KOPT-K1 (cell line): ENCODE measurements at regions not wholly inside any gene's neighbourhood (a gene's known extent, or its start where the extent isn't known, plus 50 kb on each side); places are given as distances from the start of the nearest gene placed in this dataset.

Source experiments
- H3K27ac ChIP-seq: fragments of 200-600 bp; sonication (generic); 2 replicates; pipeline ENCODE4 v1.5.1; 2016; ENCODE audit warnings: antibody characterized with exemption, mild to moderate bottlenecking, low read depth, low read length; ENCODE audit not compliant: poor library complexity, severe bottlenecking
- H3K36me3 ChIP-seq: fragments of 200-600 bp; sonication (generic); 2 replicates; pipeline ENCODE4 v1.5.1; 2017; ENCODE audit warnings: antibody characterized with exemption, mild to moderate bottlenecking, low read length, moderate library complexity; ENCODE audit not compliant: insufficient read depth
- H3K9me3 ChIP-seq: fragments of 200-600 bp; sonication (generic); 2 replicates; pipeline ENCODE4 v1.5.1; 2017; ENCODE audit warnings: antibody characterized with exemption, low read length, mild to moderate bottlenecking; ENCODE audit not compliant: insufficient read depth, poor library complexity, severe bottlenecking

DNA sequence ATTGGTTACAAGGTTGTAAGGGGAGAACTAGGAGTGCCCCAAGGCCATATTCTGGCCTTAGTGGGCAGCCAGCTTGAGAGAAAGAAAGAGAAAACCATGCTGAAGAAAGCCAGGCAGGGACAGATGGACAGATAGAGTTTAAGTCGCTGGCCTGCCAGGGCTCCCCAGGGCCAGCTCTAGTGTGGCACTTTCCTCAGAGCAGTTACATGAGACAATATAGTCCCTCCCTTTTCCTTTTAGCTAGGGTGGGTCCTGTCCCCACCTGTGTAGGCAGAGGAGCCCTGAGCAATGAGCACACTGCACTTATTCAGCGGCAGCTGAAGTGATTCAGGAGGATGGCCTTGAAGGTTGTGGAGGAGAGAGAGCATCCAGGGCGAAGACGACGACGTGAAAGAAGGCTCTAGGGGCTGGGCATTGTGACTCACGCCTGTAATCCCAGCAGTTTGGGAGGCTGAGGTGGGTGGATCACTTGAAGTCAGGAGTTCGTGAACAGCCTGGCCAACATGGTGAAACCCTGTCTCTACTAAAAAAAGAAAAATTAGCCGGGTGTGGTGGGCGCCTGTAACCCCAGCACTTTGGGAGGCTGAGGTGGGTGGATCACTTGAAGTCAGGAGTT lies 152.0 kb upstream of the SLC1A4 start:
- H3K36me3 ChIP-seq: no peaks in the 10 kb centered on the region
- no peak overlapping the region for H3K27ac ChIP-seq
- H3K9me3 ChIP-seq: no peaks in the 10 kb centered on the region

- Histone ChIP-seq H3K9me3 (no peaks in the 10 kb centered on the region), H3K27ac (no peak overlapping the region), H3K36me3 (no peaks in the 10 kb centered on the region)
Observed at GRCh38 chr2:64837925-64838641, 151.1 kb upstream of the SLC1A4 start.

DNA sequence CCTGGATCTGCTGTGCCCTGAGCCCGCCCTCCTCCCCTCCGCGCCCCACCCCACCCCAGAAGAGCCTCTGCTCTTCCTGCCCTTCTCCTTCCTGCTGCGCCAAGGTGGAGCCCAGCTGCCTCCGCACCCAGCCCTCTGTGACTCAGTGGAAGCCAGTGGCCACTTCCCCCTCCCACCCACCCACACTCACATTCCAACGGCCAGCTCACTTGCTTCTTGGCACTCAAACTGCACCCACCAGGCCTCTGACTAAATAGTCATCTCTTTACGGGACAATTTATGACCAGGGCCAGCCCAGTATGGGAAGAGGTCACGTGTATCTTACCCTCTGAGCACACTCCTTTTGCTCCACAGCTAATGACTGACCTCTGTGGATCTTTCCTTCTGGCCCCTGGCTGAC lies 150.4 kb upstream of the SLC1A4 start:
- Histone ChIP-seq H3K27ac (no peak overlapping the region), H3K36me3 (no peaks in the 10 kb centered on the region), H3K9me3 (no peaks in the 10 kb centered on the region)

GRCh38 chr2:64839844-64840243 lies 149.4 kb upstream of the SLC1A4 start:
- Histone ChIP-seq H3K36me3 (no peaks in the 10 kb centered on the region), H3K27ac (no peak overlapping the region), H3K9me3 (no peaks in the 10 kb centered on the region)

DNA sequence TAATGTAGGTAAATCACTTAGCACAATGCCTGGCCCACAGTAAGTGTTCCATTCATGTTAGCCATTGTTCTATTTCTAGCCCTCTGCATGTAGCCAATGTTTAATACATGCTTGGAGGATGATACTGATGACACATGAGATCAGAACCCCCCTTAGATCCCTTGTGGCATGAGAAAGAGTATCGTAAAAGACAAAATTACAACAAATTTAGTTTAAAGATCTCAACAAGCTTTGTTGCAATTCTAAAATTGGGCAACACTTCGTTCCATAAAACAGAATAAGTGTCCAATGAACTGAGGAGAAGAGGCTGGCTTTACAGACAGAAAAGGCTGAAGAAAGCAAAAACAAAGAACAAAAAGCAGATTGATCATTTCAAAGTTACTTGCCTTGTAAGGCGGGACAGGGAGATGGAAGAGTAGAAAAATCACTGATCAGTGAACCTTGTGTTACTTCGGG lies 148.7 kb upstream of the SLC1A4 start:
- Histone ChIP-seq H3K36me3 (no peaks in the 10 kb centered on the region), H3K9me3 (no peaks in the 10 kb centered on the region), H3K27ac (no peak overlapping the region)

GRCh38 chr2:64841461-64841860 lies 147.7 kb upstream of the SLC1A4 start:
- Histone ChIP-seq H3K27ac (no peak overlapping the region), H3K36me3 (no peaks in the 10 kb centered on the region), H3K9me3 (no peaks in the 10 kb centered on the region)

DNA sequence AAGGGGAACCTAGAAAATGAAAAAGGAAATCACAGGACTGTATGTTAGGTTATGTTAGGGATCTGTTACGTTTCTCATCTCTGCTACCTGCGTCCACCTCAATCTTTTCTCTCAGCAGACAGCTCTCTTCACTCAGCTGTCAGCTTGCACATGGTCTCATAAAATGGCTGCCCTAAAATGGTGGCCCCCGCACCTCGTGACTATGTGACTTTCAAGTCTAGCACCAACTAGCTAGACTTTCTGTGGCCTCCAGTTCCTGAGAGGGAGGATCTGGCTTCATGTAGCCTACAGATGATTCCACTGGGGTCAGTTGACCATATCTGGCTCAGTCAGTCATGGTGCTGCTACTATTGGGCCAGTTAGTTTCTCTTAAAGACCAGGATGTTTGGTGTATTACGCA lies 147.2 kb upstream of the SLC1A4 start:
- Histone ChIP-seq H3K36me3 (no peaks in the 10 kb centered on the region), H3K27ac (no peak overlapping the region), H3K9me3 (no peaks in the 10 kb centered on the region)

GRCh38 chr2:64844087-64844486 lies 145.1 kb upstream of the SLC1A4 start:
- Histone ChIP-seq H3K9me3 (no peaks in the 10 kb centered on the region), H3K36me3 (no peaks in the 10 kb centered on the region), H3K27ac (no peak overlapping the region)

GRCh38 chr2:64845273-64845905 lies 143.8 kb upstream of the SLC1A4 start:
- no peaks in the 10 kb centered on the region for H3K36me3 ChIP-seq
- no peak overlapping the region for H3K27ac ChIP-seq
- no peaks in the 10 kb centered on the region for H3K9me3 ChIP-seq

GRCh38 chr2:64846177-64846576 lies 143.0 kb upstream of the SLC1A4 start:
- Histone ChIP-seq H3K27ac (no peak overlapping the region), H3K36me3 (no peaks in the 10 kb centered on the region), H3K9me3 (no peaks in the 10 kb centered on the region)

- no peak overlapping the region for H3K27ac ChIP-seq
- no peaks in the 10 kb centered on the region for H3K9me3 ChIP-seq
- H3K36me3 ChIP-seq: no peaks in the 10 kb centered on the region
Observed at GRCh38 chr2:64847930-64848329, 141.3 kb upstream of the SLC1A4 start.

- no peaks in the 10 kb centered on the region for H3K9me3 ChIP-seq
- H3K36me3 ChIP-seq: no peaks in the 10 kb centered on the region
- no peak overlapping the region for H3K27ac ChIP-seq
Observed at GRCh38 chr2:64848363-64848762, 140.8 kb upstream of the SLC1A4 start.

DNA sequence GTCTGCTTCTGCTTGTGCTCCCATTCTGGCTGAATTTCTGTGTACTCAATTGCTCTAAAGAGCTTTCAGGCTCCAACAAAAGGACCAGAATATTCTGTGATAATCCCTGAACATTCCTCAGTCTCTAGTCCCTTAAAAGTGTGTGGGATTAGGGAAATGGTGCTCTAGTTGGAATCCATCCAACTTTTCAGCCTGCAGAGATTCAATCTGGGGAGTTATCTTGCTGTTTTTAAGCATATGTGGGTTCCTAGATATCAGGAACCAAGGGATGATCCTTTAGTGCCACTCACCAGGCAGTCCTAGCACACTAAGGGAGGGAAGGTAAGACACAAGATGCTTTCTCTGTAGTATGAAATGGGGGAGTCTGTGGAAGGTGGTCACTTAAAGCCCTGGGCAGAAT lies 140.3 kb upstream of the SLC1A4 start:
- Histone ChIP-seq H3K9me3 (no peaks in the 10 kb centered on the region), H3K27ac (no peak overlapping the region), H3K36me3 (no peaks in the 10 kb centered on the region)

DNA sequence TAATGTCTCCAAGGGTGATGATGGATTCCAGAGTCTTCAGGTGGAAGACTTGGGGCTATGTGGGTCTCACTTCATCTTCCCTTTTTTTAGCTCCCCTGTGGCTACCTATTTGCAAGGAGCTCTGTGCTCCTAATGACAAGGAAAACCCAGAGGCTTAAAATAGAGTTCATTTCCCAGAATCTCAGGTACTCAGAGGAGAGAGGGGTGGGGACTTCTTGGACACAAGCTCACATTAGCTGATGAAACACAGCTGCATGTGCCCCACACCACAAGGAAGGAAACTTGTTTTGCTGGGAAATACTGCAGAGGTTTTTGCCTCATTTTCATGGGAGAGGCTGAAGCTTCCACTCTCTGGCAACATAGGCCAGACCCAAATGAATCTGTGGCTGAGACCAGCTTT lies 138.6 kb upstream of the SLC1A4 start:
- H3K36me3 ChIP-seq: no peaks in the 10 kb centered on the region
- no peaks in the 10 kb centered on the region for H3K9me3 ChIP-seq
- no peak overlapping the region for H3K27ac ChIP-seq

DNA sequence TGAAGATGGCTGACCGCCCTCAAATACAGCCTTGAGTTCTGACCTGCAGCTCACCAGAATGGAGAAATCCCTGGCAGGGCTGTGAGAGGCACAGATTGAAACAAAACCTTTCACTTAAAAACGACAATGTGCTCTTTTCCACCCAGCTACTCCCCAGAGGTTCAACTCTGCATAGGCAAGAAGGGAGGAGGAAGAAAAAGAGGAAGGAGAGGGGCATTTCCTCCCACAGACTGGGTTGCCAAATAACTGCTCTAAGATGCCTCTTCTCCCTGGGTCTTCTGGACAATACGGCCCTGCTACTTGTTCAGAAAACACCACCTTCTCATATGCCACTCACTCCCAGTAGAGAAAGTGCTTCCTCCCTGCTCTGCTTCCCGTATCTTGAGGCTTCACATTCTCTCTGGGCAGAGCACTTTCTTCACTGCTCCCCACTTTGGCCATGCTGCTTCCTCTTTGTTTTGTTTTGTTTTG lies 136.4 kb upstream of the SLC1A4 start:
- Histone ChIP-seq H3K9me3 (no peaks in the 10 kb centered on the region), H3K36me3 (no peaks in the 10 kb centered on the region), H3K27ac (no peak overlapping the region)
